CD4-positive, alpha-beta T cell treated with Interleukin-4 for 4 hours (primary cell): ENCODE measurements at regions not wholly inside any gene's neighbourhood (a gene's known extent, or its start where the extent isn't known, plus 50 kb on each side); places are given as distances from the start of the nearest gene placed in this dataset.
A peak's percentile ranks its signal among the peaks of the same experiment; 100 is the strongest.

Experiments
- DNase-seq: peaks from one replicate; pipeline ENCODE4 v3.0.0-alpha.2; 2020

DNA sequence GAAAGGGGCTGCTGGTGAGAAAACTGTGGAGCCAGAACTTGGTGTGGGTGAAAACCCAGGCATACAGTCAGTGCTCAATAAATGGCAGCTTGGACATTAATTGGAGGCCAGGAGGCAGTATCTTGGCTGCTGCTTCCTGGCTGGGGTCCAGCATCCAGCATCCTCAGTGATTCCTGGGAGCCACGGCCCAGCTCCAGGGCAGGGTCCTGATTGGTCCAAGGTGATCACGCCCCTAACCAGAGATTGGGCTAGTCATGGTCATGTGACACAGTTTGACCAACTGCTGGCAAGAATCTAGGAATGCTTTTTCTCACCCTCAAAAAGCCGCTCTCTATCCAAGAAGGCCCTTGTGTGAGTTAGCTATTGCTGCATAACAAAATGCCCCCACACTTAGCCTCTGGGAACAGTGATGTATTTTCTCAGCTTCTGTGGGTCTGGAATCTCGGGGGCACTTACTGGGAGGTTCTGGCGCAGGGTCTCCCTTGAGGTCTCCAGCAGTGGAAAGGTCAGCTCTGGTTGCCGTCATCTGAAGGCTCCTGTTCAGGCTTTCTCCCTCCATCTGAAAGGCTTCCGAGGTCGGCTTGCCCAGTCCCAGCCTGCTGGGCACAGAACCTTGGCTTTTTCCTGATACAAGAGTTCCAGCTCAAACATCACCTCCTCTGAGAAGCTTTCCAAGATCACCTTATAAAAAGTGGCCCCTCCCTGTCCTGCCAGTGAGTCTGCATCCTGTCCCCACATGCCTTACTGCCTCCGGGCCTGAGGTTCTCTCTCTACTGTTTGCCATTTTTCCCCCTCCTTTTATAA is 119.2 kb upstream of the NCOR2 start:
- DNase-seq, result no peak

DNA sequence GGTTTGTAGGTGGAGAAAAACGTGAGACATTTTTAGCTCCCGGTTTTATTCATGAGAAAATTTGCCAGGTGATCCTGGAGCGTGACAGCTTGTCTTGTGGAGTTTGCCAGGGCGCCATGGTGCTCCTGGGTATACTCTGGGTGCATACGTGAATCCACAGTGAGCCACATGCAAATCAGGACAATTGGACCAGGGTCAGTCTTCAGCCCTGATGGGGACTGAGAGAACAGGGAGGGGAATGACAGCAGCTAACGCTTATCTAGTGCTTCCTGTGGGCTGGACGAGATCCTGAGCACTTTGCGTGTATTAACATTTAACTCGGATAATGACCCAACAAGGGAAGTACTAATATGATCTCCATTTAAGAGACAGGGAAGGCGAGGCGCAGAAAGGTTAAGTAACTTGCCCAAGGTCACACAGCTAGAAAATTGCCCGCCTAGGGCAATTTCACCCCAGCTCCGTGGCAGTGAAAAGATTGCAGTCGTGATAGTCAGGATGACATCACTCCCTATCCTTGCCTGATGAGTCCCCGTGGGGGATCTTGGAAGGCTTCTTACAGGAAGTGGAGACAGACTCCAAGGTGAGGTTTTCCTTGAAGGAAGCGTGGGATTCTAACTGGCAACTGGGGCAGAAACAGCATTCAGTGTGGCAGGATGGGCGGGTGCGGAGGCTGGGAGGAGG is 118.4 kb upstream of the NCOR2 start:
- DNase-seq, result no peak

GRCh38 chr12:124684971-124685688 is 117.7 kb upstream of the NCOR2 start:
- DNase-seq, result no peak

DNA sequence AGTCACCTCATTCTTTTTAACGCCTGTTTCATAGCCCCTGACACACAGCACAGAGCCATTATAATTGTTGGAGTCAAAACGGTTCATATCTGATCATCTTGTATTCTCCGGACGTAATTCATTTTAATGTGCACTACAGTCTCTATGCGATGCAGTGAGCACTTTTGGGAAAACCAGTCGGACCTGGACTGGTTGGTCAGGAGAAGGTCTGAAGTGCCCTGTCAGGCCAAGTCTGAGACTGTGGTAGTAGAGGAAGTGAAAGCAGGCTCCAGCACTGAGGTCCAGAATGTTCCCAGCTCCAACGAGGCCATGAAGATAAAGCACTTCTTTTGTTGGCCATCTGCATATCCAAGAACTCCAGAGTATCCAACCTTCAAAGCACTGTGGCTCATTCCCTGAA is 117.1 kb upstream of the NCOR2 start:
- DNase-seq, result no peak

- DNase-seq, result no peak
These were observed 116.0 kb upstream of the NCOR2 start for GRCh38 chr12:124683152-124684124.

- DNase-seq, result no peak
These were observed 115.2 kb upstream of the NCOR2 start for GRCh38 chr12:124682425-124683151.

DNA sequence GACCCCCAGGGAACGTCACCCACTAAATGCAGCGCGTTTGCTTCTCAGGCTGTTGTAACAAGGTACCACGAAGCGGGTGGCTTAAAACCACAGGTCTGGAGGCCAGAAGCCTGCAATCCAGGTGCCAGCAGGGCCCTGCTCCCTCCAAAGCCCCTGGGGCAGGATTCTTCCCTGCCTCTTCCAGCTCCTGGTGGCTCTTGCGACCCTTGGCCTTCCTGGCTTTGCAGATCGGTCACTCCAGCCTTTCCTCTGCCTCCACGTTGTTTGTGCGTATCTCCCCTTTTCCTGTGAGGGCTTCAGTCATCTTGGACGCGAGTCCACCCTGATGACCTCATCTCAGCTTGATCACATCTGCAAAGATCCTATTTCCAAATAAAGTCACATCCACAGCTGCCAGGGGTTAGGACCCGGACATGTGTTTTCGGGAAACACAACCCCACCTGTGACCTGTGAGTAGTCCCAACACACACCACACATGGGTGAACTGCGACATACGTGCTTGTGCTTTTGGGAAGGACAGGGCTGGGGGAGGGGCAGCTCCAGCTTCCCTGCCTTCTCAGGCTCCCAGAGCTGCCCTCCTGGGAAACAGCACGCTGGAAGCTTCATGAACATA is 114.5 kb upstream of the NCOR2 start:
- DNase-seq, result no peak

GRCh38 chr12:124680863-124681778 is 113.7 kb upstream of the NCOR2 start:
- DNase-seq, result peak; percentile 57

GRCh38 chr12:124679533-124680371 is 112.3 kb upstream of the NCOR2 start:
- no peak for DNase-seq

GRCh38 chr12:124679047-124679446 is 111.6 kb upstream of the NCOR2 start:
- DNase-seq, result no peak

DNA sequence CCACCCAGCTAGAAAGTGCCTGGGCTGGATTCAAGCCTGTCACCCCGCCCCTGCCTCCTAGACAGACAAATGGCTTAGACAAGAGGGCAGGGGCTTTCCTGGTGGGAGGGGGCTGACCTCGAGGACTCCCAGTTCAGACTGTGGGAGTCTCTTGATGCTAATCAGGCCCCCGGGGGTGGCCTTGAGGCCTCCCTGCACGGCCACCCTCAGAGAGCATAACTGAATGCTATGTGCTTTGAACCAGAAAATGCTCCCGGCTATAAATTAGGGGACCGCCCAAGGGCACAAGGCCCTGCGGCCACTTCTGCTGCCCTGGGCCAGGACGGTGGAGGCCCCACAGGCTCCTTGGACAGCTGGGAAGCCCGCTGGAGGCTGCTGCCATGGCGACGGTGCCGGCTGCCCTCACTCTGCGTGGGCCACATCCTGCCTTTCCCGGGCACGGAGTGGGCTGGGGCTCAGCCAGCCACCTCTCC is 111.0 kb upstream of the NCOR2 start:
- DNase-seq, result no peak

DNA sequence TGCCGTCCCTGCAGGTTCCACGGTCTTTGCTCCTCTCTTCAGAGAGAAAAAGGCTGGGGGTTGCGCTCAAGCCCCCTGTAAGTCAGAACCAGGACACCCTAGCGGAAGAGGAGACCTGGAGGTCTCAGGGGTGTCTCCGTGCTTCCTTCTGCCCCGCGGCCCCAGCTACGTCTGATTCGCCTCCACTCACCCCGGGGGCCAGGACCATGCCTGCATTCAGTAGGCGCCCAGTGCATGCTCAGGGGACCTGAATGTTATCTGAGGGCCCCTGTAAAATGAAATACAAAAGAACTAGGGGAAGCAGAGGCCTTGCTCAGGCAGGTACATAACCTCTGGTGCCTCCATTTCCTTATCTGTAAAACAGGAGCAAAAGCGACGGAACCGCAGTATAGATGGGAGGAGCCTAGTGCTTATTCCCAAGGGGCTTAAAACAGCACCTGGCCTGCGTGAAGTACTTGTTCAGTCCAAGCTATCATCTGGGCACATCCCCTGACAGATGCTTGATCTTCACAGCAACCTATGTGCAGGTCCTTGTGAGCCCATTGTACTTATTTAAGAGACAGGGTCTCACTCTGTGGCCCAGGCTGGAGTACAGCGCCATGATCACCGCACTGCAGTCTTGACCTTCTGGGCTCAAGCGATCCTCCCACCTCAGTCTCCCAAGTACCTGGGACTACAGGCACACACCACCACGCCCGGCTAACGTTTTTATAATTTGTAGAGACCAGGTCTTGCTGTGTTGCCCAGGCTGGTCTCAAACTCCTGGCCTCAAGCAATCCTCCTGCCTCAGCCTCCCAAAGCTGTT is 110.3 kb upstream of the NCOR2 start:
- DNase-seq, result no peak

- DNase-seq, result no peak
These were observed 109.5 kb upstream of the NCOR2 start for GRCh38 chr12:124676714-124677462.

- no peak for DNase-seq
These were observed 108.7 kb upstream of the NCOR2 start for GRCh38 chr12:124675881-124676713.

DNA sequence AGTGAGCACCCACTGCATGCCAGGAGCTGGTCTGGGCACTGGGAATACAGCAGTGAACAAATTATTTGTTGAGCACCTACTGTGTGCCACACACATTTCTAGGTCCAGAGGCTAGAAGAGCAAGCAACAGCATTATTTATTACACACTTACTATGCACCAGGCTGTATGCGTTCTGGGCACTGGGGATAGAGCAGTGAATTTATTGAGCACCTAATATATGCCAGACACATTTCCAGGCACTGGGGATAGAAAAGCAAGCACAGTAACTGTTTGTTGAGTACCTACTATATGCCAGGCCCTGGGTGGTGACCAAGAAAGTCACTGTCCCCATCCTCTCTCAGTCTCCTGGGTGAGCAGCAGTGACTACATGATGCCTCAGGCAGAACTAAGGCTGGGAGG is 107.5 kb upstream of the NCOR2 start:
- no peak for DNase-seq

DNA sequence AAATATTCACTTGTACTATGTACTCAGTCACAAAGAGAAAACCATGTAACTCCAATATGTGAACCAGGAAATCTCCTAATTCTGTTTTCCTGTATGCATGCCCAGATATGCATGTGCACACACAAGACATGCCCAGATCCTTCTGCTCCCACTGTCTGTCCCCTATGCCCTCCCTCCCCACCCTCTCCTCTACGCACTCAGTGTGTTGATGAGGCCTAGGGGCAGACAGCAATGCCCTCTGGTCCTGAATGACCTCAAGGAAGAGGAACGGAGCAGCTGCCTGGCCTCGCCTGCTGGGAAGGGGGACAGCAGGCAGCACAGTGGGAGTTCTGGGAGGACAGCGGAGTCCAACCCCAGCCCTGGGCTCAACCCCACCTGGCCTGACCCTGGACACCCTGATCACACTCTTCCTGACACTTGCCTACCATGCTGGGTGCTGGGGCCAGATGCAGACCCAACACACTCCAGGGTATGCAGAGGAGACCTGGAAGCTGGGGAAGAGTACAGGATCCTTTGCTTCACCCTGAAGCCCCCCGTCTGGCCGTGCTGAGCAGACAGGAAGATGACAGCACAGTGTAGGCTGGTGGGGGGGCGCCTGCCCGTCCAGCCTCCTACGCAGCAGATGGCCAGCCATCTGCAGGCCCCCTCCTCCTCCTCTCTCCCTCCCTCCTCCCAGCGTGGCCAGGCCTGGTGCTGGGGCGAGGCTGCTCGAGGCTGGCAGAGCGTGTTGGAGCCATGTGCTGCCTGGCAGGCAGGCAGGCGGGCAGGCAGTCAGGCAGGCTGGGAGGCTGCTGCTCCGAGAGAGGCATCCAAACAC is 106.6 kb upstream of the NCOR2 start:
- DNase-seq, result no peak
